Caco-2 (cell line): ENCODE measurements at regions not wholly inside any gene's neighbourhood (a gene's known extent, or its start where the extent isn't known, plus 50 kb on each side); places are given as distances from the start of the nearest gene placed in this dataset.

Experiments used
- BruUV-seq: library from RNA; stranded (reverse); fragments of 400-500 nt; replicated peaks from 2 replicates; lab custom pipeline; 2021; lab: Mats Ljungman, UMichigan
- CTCF ChIA-PET: fragments of 300-600 bp; sonication (Branson Sonifier 250); formaldehyde crosslinking; loops from one replicate; lab custom pipeline; 2022; ENCODE audit warnings: antibody characterized with exemption; lab: Charles Lee
- POLR2A ChIA-PET: fragments of 300-600 bp; sonication (Branson Sonifier 250); formaldehyde crosslinking; loops from one replicate; lab custom pipeline; 2022; ENCODE audit warnings: antibody characterized with exemption; lab: Charles Lee
- DNase-seq, 2 experiments: peaks; one replicate each; pipeline versions ENCODE4 v3.0.0 to v3.0.0-alpha.2; 2020 to 2022
- H3K27me3 ChIP-seq: replicated peaks from 2 replicates; pipeline ENCODE4 v1.6.0; 2011; ENCODE audit warnings: low read length; ENCODE audit not compliant: control insufficient read depth, insufficient read depth
- H3K36me3 ChIP-seq: 2 replicates; pipeline ENCODE4 v1.5.1; 2011; ENCODE audit warnings: low read length; ENCODE audit not compliant: control insufficient read depth, insufficient read depth
- H3K4me1 ChIP-seq: fragments of 250-450 bp; sonication (Bioruptor Pico); 2 replicates; pipeline ENCODE4 v1.5.1; 2020; ENCODE audit warnings: mild to moderate bottlenecking
- H3K4me3 ChIP-seq: 2 replicates; pipeline ENCODE4 v1.5.1; 2011; ENCODE audit warnings: low read depth, mild to moderate bottlenecking, control low read depth, low read length
- H3K9me3 ChIP-seq: fragments of 250-450 bp; sonication (Bioruptor Pico); 2 replicates; pipeline ENCODE4 v1.5.1; 2020; ENCODE audit warnings: mild to moderate bottlenecking, moderate library complexity
- H3K27ac Mint-ChIP-seq: one replicate; pipeline ENCODE4 v1.8.0; 2022; ENCODE audit warnings: mixed read lengths; ENCODE audit not compliant: unreplicated experiment
- H3K27me3 Mint-ChIP-seq: one replicate; pipeline ENCODE4 v1.8.0; 2022; ENCODE audit warnings: mixed read lengths; ENCODE audit not compliant: insufficient read depth, unreplicated experiment
- H3K36me3 Mint-ChIP-seq: one replicate; pipeline ENCODE4 v1.8.0; 2022; ENCODE audit warnings: mild to moderate bottlenecking, mixed read lengths; ENCODE audit not compliant: insufficient read depth, unreplicated experiment
- H3K4me1 Mint-ChIP-seq: one replicate; pipeline ENCODE4 v1.8.0; 2022; ENCODE audit warnings: low read depth, mixed read lengths; ENCODE audit not compliant: unreplicated experiment
- H3K4me3 Mint-ChIP-seq: one replicate; pipeline ENCODE4 v1.8.0; 2022; ENCODE audit warnings: mild to moderate bottlenecking, moderate library complexity, mixed read lengths; ENCODE audit not compliant: unreplicated experiment
- H3K9me3 Mint-ChIP-seq: one replicate; pipeline ENCODE4 v1.8.0; 2022; ENCODE audit warnings: mixed read lengths; ENCODE audit not compliant: unreplicated experiment
- intact Hi-C: fragments of 100-400 bp; cut with micrococcal nuclease; formaldehyde crosslinking; loops from one replicate; pipeline ENCODE4 v1.10.0; 2022; ENCODE audit not compliant: unreplicated experiment
- TF ChIP-seq, protein P1 (sequence below), 2 experiments: fragments of 200-600 bp in 1 of 2; IDR thresholded peaks; 1 replicate in 1 of 2; 2 replicates in 1 of 2; pipeline versions ENCODE4 v1.5.1 to v1.8.0; 2011 to 2022; ENCODE audit warnings: antibody characterized with exemption in 1 of 2, control low read depth in 1 of 2, inconsistent platforms in 1 of 2, low read depth in 1 of 2, low read length in 1 of 2, mild to moderate bottlenecking in 1 of 2, moderate library complexity in 1 of 2; ENCODE audit not compliant: insufficient read depth in 1 of 2, severe bottlenecking in 1 of 2, unreplicated experiment in 1 of 2

DNA sequence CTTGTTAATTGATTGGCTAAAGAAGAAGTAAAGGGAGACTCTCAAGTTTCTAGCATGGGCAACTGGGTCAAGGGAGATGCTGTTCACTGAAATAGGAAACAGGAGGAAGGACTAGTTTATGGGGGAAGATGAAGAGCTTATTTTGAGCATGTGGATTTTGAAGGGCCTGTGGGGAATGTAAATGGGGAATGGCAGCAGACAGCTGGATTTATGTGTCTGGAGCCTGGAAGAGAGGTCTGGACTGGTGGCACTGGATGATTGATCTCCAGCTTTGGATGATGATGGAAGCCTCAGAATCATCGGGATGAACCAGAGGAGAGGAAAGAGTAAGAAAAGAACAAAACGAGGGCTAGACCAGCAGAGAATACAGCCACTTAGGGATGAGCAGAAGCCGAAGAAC is 54.9 kb upstream of the ENAH start:
- no peaks in the 10 kb centered on the region for H3K36me3 Mint-ChIP-seq
- TF ChIP-seq, protein P1, sequence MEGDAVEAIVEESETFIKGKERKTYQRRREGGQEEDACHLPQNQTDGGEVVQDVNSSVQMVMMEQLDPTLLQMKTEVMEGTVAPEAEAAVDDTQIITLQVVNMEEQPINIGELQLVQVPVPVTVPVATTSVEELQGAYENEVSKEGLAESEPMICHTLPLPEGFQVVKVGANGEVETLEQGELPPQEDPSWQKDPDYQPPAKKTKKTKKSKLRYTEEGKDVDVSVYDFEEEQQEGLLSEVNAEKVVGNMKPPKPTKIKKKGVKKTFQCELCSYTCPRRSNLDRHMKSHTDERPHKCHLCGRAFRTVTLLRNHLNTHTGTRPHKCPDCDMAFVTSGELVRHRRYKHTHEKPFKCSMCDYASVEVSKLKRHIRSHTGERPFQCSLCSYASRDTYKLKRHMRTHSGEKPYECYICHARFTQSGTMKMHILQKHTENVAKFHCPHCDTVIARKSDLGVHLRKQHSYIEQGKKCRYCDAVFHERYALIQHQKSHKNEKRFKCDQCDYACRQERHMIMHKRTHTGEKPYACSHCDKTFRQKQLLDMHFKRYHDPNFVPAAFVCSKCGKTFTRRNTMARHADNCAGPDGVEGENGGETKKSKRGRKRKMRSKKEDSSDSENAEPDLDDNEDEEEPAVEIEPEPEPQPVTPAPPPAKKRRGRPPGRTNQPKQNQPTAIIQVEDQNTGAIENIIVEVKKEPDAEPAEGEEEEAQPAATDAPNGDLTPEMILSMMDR (IDR thresholded peaks at IDR 0.05; ENCODE audit: insufficient read depth in 1 of 2, low read depth in 1 of 2, low read length in 1 of 2, severe bottlenecking in 1 of 2, unreplicated experiment in 1 of 2), result no peak
- no peak for DNase-seq
- POLR2A ChIA-PET, result no interaction called here
- no peak overlapping the region for H3K4me3 ChIP-seq
- intact Hi-C loops, result no loop called here
- no TSS peak for BruUV-seq
- no peaks in the 10 kb centered on the region for H3K9me3 ChIP-seq
- H3K27me3 Mint-ChIP-seq, result no peaks in the 10 kb centered on the region
- H3K36me3 ChIP-seq, result no peaks in the 10 kb centered on the region
- no peaks in the 10 kb centered on the region for H3K4me1 Mint-ChIP-seq
- H3K27ac Mint-ChIP-seq, result no peak overlapping the region
- H3K27me3 ChIP-seq, result no peaks in the 10 kb centered on the region
- no peaks in the 10 kb centered on the region for H3K9me3 Mint-ChIP-seq
- no peaks in the 10 kb centered on the region for H3K4me1 ChIP-seq
- CTCF ChIA-PET, result no interaction called here
- H3K4me3 Mint-ChIP-seq, result no peak overlapping the region

DNA sequence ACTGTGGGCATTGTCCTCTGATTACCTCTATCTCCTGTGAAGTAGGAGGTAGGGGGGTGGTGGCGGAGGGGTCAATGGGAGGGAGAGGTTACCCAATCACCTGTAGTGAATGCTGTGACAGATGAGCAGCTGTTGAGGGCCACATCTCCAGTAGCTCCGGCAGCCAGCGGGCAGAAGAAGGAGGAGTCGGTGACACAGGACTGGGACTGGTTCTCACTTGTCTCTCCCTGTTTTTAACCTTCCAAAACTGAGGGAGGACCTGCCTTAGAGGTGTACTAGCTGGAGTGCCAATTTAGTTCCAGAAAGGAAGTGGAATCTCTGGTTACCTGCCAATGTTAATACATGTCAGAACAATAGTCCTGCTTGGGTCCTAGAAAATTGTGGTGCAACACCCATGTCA is 56.2 kb upstream of the ENAH start:
- CTCF ChIA-PET, result no interaction called here
- POLR2A ChIA-PET, result interaction anchor here (0.6 kb wide), 1 partner anchor 268 kb away, joined by 3 read pairs; no protein-coding TSS in a partner anchor
- Histone ChIP-seq H3K9me3 (no peaks in the 10 kb centered on the region), H3K4me1 (no peaks in the 10 kb centered on the region), H3K4me3 (no peak overlapping the region), H3K36me3 (no peaks in the 10 kb centered on the region), H3K27me3 (no peaks in the 10 kb centered on the region)
- no TSS peak for BruUV-seq
- TF ChIP-seq, protein P1 (IDR thresholded peaks at IDR 0.05; ENCODE audit: insufficient read depth in 1 of 2, low read depth in 1 of 2, low read length in 1 of 2, severe bottlenecking in 1 of 2, unreplicated experiment in 1 of 2), result no peak
- Mint-ChIP-seq H3K9me3 (no peaks in the 10 kb centered on the region), H3K4me3 (no peak overlapping the region), H3K4me1 (no peaks in the 10 kb centered on the region), H3K27ac (no peak overlapping the region), H3K27me3 (no peaks in the 10 kb centered on the region), H3K36me3 (no peaks in the 10 kb centered on the region)
- no peak for DNase-seq
- intact Hi-C loops, result no loop called here

DNA sequence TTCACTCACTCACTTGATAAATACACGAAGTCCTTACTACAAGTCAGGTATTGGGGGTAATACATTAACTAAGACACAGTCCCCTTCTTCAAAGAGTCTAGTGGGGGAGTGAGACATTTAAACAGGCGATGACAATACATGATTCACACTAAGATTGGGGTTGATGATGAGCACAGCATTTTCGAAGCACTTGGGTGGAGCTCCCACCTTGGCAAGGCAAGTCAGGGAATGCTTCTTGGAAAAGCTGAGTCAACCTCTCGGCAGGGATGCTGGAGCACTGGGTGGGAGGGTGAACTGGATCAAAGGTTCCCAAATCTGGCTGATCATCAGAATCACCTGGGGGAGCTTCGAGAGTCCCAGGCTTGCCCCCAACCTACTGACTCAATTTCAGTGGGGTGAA is 57.9 kb upstream of the ENAH start:
- Mint-ChIP-seq H3K27ac (no peak overlapping the region), H3K36me3 (no peaks in the 10 kb centered on the region), H3K27me3 (no peaks in the 10 kb centered on the region), H3K4me3 (no peak overlapping the region), H3K4me1 (no peaks in the 10 kb centered on the region), H3K9me3 (no peaks in the 10 kb centered on the region)
- intact Hi-C loops, result no loop called here
- no peaks in the 10 kb centered on the region for H3K4me1 ChIP-seq
- no peaks in the 10 kb centered on the region for H3K9me3 ChIP-seq
- DNase-seq, result no peak
- no peaks in the 10 kb centered on the region for H3K36me3 ChIP-seq
- POLR2A ChIA-PET, result interaction anchor here (0.6 kb wide), 1 partner anchor 19 kb away, joined by 3 read pairs; no protein-coding TSS in a partner anchor
- no peak overlapping the region for H3K4me3 ChIP-seq
- CTCF ChIA-PET, result no interaction called here
- no peaks in the 10 kb centered on the region for H3K27me3 ChIP-seq
- BruUV-seq, result no TSS peak
- TF ChIP-seq, protein P1 (IDR thresholded peaks at IDR 0.05; ENCODE audit: insufficient read depth in 1 of 2, low read depth in 1 of 2, low read length in 1 of 2, severe bottlenecking in 1 of 2, unreplicated experiment in 1 of 2), result no peak
